Mucosa of rectum (tissue), 2 donors: ENCODE measurements at regions not wholly inside any gene's neighbourhood (a gene's known extent, or its start where the extent isn't known, plus 50 kb on each side); places are given as distances from the start of the nearest gene placed in this dataset.
"Not testable (repeated sequence)": the region's sequence is repeated elsewhere in the genome, so short reads cannot be mapped to it uniquely, and the experiment has no call there.

ENCODE experiments used
- H3K27ac ChIP-seq, 2 donors: one replicate each; pipeline ENCODE4 v1.7.0; 2013; ENCODE audit warnings: inconsistent platforms in 2 of 2, low read depth in 2 of 2, low read length in 2 of 2
- H3K27me3 ChIP-seq, 2 donors: one replicate each; pipeline ENCODE4 v1.7.0; 2013; ENCODE audit warnings: low read length in 2 of 2; ENCODE audit not compliant: control insufficient read depth in 2 of 2, insufficient read depth in 2 of 2
- H3K36me3 ChIP-seq, 2 donors: one replicate each; pipeline ENCODE4 v1.7.0; 2013; ENCODE audit warnings: low read length in 2 of 2; ENCODE audit not compliant: control insufficient read depth in 2 of 2, insufficient read depth in 2 of 2
- H3K4me1 ChIP-seq, 2 donors: one replicate each; pipeline ENCODE4 v1.7.0; 2013; ENCODE audit warnings: low read length in 2 of 2, mild to moderate bottlenecking in 1 of 2; ENCODE audit not compliant: control insufficient read depth in 2 of 2, insufficient read depth in 2 of 2
- H3K4me3 ChIP-seq, 2 donors: one replicate each; pipeline ENCODE4 v1.7.0; 2013; ENCODE audit warnings: low read length in 2 of 2
- H3K9ac ChIP-seq, 2 donors: one replicate each; pipeline ENCODE4 v1.7.0; 2013; ENCODE audit warnings: low read length in 2 of 2, low read depth in 1 of 2, mild to moderate bottlenecking in 1 of 2
- H3K9me3 ChIP-seq, 2 donors: one replicate each; pipeline ENCODE4 v1.7.0; 2013; ENCODE audit warnings: low read length in 2 of 2; ENCODE audit not compliant: control insufficient read depth in 2 of 2
- donor health status: healthy.
- donor health status: Normal muscosa, but diverticular disease.

DNA sequence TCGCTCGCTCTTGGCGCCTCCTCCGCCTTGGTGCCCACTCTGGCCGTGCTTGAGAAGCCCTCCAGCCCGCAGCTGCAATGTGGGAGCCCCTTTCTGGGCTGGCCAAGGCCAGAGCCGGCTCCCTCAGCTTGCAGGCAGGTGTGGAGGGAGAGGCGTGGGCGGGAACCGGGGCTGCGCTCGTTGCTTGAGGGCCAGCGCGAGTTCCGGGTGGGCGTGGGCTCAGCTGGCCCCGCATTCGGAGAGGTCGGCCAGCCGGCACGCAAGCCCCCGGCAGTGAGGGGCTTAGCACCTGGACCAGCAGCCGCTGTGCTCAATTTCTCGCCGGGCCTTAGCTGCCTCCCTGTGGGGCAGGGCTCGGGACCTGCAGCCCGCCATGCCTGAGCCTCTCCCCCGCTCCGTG, 193.6 kb upstream of the ATP10A start:
- H3K4me3 ChIP-seq, H3K27ac ChIP-seq, H3K27me3 ChIP-seq, H3K36me3 ChIP-seq, H3K9ac ChIP-seq, H3K4me1 ChIP-seq, H3K9me3 ChIP-seq: not testable (repeated sequence)

DNA sequence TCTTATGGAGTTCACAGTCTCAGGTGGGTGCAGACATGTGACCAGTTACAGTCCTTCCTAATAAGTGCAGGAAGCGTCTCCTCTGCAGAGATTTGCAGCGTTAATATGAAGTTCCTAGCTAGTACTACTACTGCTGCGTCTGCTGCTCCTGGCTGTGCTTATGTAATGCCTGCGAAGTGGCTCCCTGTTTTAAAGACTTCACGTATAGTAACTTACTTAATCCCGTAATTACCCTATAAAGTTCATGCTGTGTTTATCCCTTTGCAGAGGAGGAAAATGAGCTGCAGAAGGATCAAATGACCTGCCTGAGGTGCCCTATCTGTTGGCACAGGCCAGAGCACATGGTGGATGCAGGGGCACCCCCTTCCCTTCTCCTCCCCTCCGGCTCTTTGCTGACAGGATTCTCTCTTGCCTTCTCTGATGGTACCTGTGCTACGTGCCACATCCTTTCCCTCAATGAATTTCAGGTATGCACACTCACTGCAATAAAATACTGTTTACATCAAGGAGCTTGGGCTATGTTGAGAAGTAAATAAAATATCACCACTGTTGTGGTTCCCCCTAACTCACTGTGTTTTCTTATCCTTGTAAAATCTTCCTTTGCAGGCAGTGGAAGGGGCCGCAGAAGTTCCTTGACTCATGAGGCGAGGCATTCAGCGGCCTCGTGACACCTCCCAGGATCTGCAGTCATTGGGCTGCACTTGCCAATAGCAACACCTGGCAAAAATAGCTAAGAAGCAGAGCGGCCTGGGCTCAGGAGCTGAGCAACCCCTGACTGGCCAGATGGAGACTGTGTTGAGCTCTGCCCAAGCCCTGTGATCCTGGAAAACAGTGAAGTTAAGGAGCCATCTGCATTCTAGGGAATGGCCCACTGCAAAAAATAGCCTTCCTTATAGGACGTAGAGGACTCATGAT, 188.9 kb upstream of the ATP10A start:
- H3K9ac ChIP-seq, result no peak overlapping the region
- no peaks in the 10 kb centered on the region for H3K36me3 ChIP-seq
- no peaks in the 10 kb centered on the region for H3K9me3 ChIP-seq
- H3K4me3 ChIP-seq, result no peak overlapping the region
- H3K27me3 ChIP-seq, result no peaks in the 10 kb centered on the region
- no peaks in the 10 kb centered on the region for H3K4me1 ChIP-seq
- H3K27ac ChIP-seq, result no peak overlapping the region

DNA sequence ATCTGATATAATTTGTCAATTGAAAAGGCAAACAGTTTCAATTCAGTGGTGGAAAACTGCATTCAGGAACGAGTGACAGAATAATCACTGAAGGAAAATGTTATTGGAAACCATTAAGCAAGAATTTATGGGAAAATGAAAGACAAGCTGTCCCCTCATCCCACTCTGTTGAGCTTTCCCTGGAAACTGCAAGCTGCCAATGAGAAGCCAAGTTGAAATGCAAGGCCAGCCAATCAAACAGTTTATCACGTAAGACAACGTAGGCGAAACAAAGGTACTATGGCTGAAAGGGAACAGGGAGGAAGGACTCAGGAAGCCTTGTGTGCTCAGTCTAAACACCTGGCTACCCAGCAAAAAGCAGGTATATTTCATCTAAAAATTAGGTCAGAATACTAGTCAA, 187.9 kb upstream of the ATP10A start:
- Histone ChIP-seq H3K36me3 (no peaks in the 10 kb centered on the region), H3K27ac (no peak overlapping the region), H3K4me1 (no peaks in the 10 kb centered on the region), H3K4me3 (no peak overlapping the region), H3K9me3 (no peaks in the 10 kb centered on the region), H3K27me3 (no peaks in the 10 kb centered on the region), H3K9ac (no peak overlapping the region)

DNA sequence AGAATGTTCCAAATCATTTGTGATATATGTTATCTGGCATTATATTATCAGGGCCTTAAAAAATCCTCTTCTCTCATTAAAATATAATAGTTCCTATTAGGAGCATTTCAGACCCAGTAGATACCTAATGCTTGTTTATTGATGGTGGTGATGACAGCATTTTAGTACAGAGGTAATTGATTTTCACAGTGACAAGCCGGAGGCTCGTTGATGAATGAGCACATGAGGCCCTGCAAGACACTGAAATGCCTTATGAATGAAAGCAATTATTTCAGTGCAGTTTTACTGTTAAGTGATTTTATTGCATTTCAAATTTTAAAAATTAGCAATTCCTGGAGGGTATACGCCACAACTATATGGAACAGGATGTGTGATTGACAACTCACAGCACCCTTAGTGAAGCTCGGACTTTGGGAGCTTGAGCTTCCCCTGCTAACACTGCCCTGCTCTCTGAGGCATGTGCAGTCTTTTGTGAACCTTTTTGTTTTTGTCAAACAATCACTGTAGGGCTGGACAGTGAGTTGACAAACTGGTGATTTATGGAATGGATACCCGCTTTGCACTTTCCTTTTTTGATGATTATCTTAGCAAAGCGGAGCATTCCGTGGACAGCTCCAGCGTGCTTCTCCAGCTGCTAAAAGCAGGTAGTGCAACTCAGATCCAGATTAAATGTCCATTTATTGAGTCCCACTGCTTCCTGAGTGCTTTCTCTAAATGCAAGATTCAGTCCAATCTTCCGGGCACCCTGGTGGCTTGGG, 187.0 kb upstream of the ATP10A start:
- Histone ChIP-seq H3K27me3 (no peaks in the 10 kb centered on the region), H3K36me3 (no peaks in the 10 kb centered on the region), H3K27ac (no peak overlapping the region), H3K9ac (no peak overlapping the region), H3K4me1 (no peaks in the 10 kb centered on the region), H3K4me3 (no peak overlapping the region), H3K9me3 (no peaks in the 10 kb centered on the region)

DNA sequence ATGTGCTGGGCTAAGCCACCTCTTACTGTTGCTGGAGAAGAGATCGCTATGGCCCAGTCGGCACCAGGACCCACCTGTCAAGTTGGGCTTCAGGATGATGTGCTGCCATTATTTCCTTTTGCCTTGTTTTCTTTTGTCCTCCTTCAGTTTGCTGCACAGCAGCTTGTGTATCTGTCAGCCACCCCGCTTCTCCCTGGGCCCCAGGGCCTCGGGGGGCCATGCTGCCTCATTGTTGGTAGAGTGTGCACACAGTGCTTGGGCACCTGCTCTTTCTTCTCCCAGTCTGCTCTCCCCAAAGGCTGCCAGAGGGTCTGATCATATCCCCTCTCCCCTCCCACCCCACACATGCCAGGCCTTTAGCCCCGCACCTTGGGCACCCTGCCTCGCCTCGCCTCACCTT, 185.5 kb upstream of the ATP10A start:
- H3K27me3 ChIP-seq, result no peaks in the 10 kb centered on the region
- H3K4me3 ChIP-seq, result no peak overlapping the region
- no peak overlapping the region for H3K27ac ChIP-seq
- H3K9ac ChIP-seq, result no peak overlapping the region
- no peaks in the 10 kb centered on the region for H3K9me3 ChIP-seq
- no peaks in the 10 kb centered on the region for H3K36me3 ChIP-seq
- H3K4me1 ChIP-seq, result no peaks in the 10 kb centered on the region

DNA sequence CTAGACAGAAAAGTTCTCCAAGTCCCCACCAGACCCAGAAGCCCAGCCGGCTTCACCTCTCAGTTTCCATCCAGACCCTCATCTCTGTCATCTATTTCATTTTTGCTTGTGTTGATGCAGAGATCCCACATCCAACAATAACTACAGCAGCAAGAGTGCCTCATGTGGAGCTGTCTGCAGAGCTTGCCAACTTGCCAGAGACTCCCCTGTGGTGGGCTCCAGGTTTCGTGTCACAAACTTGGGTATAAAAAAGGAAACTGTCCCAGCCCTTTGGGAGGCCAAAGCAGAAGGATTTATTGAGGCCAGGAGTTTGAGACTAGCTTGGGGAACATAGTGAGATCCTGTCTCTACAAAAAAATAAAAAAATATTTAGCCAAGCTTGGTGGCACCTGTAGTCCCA, 182.4 kb upstream of the ATP10A start:
- H3K27me3 ChIP-seq, result no peaks in the 10 kb centered on the region
- H3K27ac ChIP-seq, result no peak overlapping the region
- no peaks in the 10 kb centered on the region for H3K9me3 ChIP-seq
- no peaks in the 10 kb centered on the region for H3K36me3 ChIP-seq
- no peak overlapping the region for H3K4me3 ChIP-seq
- H3K9ac ChIP-seq, result no peak overlapping the region
- no peaks in the 10 kb centered on the region for H3K4me1 ChIP-seq

DNA sequence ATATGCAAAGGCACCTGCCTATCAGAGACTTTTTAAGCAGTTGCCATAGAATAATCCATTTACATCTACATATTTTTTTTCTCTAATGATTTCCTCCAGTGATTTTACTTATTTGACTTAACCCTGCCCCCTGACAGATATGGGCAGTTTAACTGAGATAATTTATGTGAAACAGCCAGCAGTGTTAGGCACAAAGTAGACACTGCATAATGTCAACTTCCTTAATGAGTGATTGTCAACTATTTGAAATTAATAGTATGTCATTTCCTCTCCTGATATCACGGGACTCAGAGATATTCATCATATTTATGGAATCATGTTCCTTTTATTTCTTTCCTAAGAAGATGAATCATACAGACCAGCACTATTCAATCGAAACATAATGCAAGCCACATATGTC, 179.9 kb upstream of the ATP10A start:
- H3K27me3 ChIP-seq, result no peaks in the 10 kb centered on the region
- no peak overlapping the region for H3K4me3 ChIP-seq
- no peak overlapping the region for H3K27ac ChIP-seq
- H3K9me3 ChIP-seq, result no peaks in the 10 kb centered on the region
- no peak overlapping the region for H3K9ac ChIP-seq
- no peaks in the 10 kb centered on the region for H3K4me1 ChIP-seq
- no peaks in the 10 kb centered on the region for H3K36me3 ChIP-seq

DNA sequence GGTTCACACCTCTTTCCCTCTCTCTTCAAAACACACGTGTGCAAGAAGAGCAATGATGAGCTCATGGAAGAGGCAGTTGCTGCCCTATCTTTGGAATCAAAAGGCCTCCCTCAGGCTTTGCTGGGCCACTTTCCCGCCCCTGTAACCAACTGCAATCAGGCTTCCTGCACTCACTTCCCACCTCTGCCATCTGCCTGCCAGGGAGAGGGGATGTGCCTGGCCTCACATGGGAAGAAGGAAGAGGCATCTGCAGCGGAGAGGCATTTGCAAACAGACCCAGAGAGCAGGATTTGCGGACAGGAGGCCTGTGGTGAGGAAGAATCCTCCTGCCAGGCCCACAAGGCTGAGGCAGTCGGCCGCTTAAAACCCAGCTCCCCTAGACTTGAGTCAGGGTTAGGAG, 175.6 kb upstream of the ATP10A start:
- H3K9me3 ChIP-seq, result no peaks in the 10 kb centered on the region
- no peak overlapping the region for H3K9ac ChIP-seq
- H3K27ac ChIP-seq, result no peak overlapping the region
- no peaks in the 10 kb centered on the region for H3K27me3 ChIP-seq
- H3K4me1 ChIP-seq, result no peaks in the 10 kb centered on the region
- H3K36me3 ChIP-seq, result no peaks in the 10 kb centered on the region
- H3K4me3 ChIP-seq, result no peak overlapping the region

DNA sequence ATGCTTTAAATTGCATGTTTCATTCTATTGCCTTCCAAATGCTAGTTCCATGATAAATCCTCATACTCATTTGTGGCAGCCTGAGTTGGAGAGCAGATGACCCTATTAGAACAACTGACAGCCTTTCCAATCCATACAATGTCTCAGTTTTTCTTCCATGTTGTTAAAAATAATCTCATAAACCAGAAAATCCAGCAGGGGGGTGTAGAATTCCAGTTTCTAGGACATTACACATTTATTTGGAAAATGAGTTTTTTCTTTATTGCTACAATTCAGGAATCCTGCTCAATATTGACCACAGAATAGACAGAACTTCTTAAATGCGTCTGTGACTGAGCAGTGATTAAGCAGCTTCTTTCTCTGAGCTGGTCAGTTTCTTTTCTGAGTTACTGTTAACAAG, 174.2 kb upstream of the ATP10A start:
- H3K4me1 ChIP-seq, result no peaks in the 10 kb centered on the region
- H3K27me3 ChIP-seq, result no peaks in the 10 kb centered on the region
- H3K4me3 ChIP-seq, result no peak overlapping the region
- no peak overlapping the region for H3K9ac ChIP-seq
- H3K36me3 ChIP-seq, result no peaks in the 10 kb centered on the region
- H3K27ac ChIP-seq, result no peak overlapping the region
- H3K9me3 ChIP-seq, result no peaks in the 10 kb centered on the region

DNA sequence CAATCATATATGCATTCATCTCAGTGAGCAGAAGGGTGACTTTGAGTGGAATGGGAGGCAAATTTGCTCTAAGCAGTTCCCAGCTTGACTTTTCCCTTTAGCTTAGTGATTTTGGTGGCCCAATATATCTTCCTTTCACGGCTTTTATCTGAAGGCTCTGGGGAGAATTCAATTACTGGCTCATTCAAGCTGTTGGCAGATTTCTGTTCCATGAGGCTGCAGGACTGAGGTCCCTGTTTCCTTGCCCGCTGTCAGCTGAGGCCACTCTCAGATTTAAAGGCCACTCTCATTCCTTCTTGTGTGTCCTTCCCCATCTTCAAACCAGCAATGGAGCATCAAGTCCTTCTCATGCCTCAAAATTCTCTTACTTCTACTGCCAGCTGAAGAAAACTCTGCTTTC, 170.4 kb upstream of the ATP10A start:
- H3K9ac ChIP-seq, result no peak overlapping the region
- H3K4me1 ChIP-seq, result no peaks in the 10 kb centered on the region
- no peak overlapping the region for H3K4me3 ChIP-seq
- no peaks in the 10 kb centered on the region for H3K27me3 ChIP-seq
- H3K9me3 ChIP-seq, result no peaks in the 10 kb centered on the region
- no peaks in the 10 kb centered on the region for H3K36me3 ChIP-seq
- no peak overlapping the region for H3K27ac ChIP-seq
